H9 (cell line): ENCODE measurements at regions not wholly inside any gene's neighbourhood (a gene's known extent, or its start where the extent isn't known, plus 50 kb on each side); places are given as distances from the start of the nearest gene placed in this dataset.

ENCODE experiments used
- DNase-seq: peaks from one replicate; pipeline ENCODE4 v3.0.0-alpha.2; 2017
- H2AFZ ChIP-seq: one replicate; pipeline ENCODE4 v1.6.1; 2013; ENCODE audit warnings: mild to moderate bottlenecking, low read length, control low read depth, moderate library complexity
- H2AK5ac ChIP-seq: 2 replicates; pipeline ENCODE4 v1.6.1; 2013; ENCODE audit warnings: low read length, control low read depth, mixed read lengths; ENCODE audit not compliant: insufficient read length
- H2BK120ac ChIP-seq: one replicate; pipeline ENCODE4 v1.6.1; 2013; ENCODE audit warnings: low read depth, mild to moderate bottlenecking, low read length, control low read depth, inconsistent platforms; ENCODE audit not compliant: poor library complexity, severe bottlenecking
- H2BK12ac ChIP-seq: 2 replicates; pipeline ENCODE4 v1.6.1; 2013; ENCODE audit warnings: low read length, control low read depth, mixed read lengths, low read depth; ENCODE audit not compliant: insufficient read length
- H2BK15ac ChIP-seq: 2 replicates; pipeline ENCODE4 v1.6.1; 2013; ENCODE audit warnings: low read depth, low read length, control low read depth
- H2BK20ac ChIP-seq: one replicate; pipeline ENCODE4 v1.6.1; 2013; ENCODE audit warnings: low read depth, mild to moderate bottlenecking, low read length, control low read depth, inconsistent platforms; ENCODE audit not compliant: poor library complexity, severe bottlenecking
- H2BK5ac ChIP-seq: 2 replicates; pipeline ENCODE4 v1.6.1; 2013; ENCODE audit warnings: low read length, control low read depth, mixed read lengths; ENCODE audit not compliant: insufficient read length
- H3K14ac ChIP-seq: 2 replicates; pipeline ENCODE4 v1.6.1; 2013; ENCODE audit warnings: low read length, control low read depth; ENCODE audit not compliant: insufficient read depth
- H3K18ac ChIP-seq: 2 replicates; pipeline ENCODE4 v1.6.1; 2013; ENCODE audit warnings: low read depth, mild to moderate bottlenecking, mixed read lengths, low read length, control low read depth; ENCODE audit not compliant: insufficient read length
- H3K23ac ChIP-seq: 2 replicates; pipeline ENCODE4 v1.6.1; 2013; ENCODE audit warnings: low read length, control low read depth, mixed read lengths, low read depth; ENCODE audit not compliant: insufficient read length
- H3K23me2 ChIP-seq: 2 replicates; pipeline ENCODE4 v1.6.1; 2013; ENCODE audit warnings: low read depth, mild to moderate bottlenecking, mixed read lengths, low read length, control low read depth; ENCODE audit not compliant: insufficient read length, poor library complexity, severe bottlenecking
- H3K27ac ChIP-seq: 2 replicates; pipeline ENCODE4 v1.5.1; 2013; ENCODE audit warnings: low read length, control low read depth, mixed read lengths, low read depth; ENCODE audit not compliant: insufficient read length
- H3K27me3 ChIP-seq: 2 replicates; pipeline ENCODE4 v1.6.1; 2013; ENCODE audit warnings: low read length, control low read depth, inconsistent platforms; ENCODE audit not compliant: insufficient read depth
- H3K4ac ChIP-seq: 2 replicates; pipeline ENCODE4 v1.6.1; 2013; ENCODE audit warnings: low read depth, mild to moderate bottlenecking, control low read depth, inconsistent platforms, low read length, moderate library complexity
- H3K4me1 ChIP-seq: 2 replicates; pipeline ENCODE4 v1.6.1; 2013; ENCODE audit warnings: low read length, control low read depth, inconsistent platforms; ENCODE audit not compliant: insufficient read depth
- H3K4me2 ChIP-seq: 2 replicates; pipeline ENCODE4 v1.6.1; 2013; ENCODE audit warnings: low read length, control low read depth, mixed read lengths; ENCODE audit not compliant: insufficient read length, insufficient read depth
- H3K56ac ChIP-seq: 2 replicates; pipeline ENCODE4 v1.6.1; 2013; ENCODE audit warnings: low read depth, mild to moderate bottlenecking, mixed read lengths, low read length, control low read depth; ENCODE audit not compliant: insufficient read length
- H3K79me1 ChIP-seq: 2 replicates; pipeline ENCODE4 v1.6.1; 2013; ENCODE audit warnings: low read depth, mild to moderate bottlenecking, moderate library complexity, low read length, control low read depth, inconsistent platforms; ENCODE audit not compliant: insufficient read depth, poor library complexity, severe bottlenecking
- H3K79me2 ChIP-seq: 2 replicates; pipeline ENCODE4 v1.6.1; 2013; ENCODE audit warnings: low read length, control low read depth, inconsistent platforms; ENCODE audit not compliant: insufficient read depth
- H3K9ac ChIP-seq: 2 replicates; pipeline ENCODE4 v1.6.1; 2013; ENCODE audit warnings: low read length, control low read depth, mixed read lengths; ENCODE audit not compliant: insufficient read length; ENCODE audit errors: extremely low read depth
- H3K9me3 ChIP-seq: one replicate; pipeline ENCODE4 v1.6.1; 2013; ENCODE audit warnings: low read depth, low read length, inconsistent platforms; ENCODE audit not compliant: control insufficient read depth
- H3T11ph ChIP-seq: one replicate; pipeline ENCODE4 v1.6.1; 2013; ENCODE audit warnings: mild to moderate bottlenecking, low read length, control low read depth, inconsistent platforms
- H4K20me1 ChIP-seq: one replicate; pipeline ENCODE4 v1.6.1; 2013; ENCODE audit not compliant: control insufficient read depth, insufficient read length, insufficient read depth
- H4K5ac ChIP-seq: 2 replicates; pipeline ENCODE4 v1.6.1; 2013; ENCODE audit warnings: low read depth, mild to moderate bottlenecking, mixed read lengths, low read length, control low read depth; ENCODE audit not compliant: insufficient read length
- H4K8ac ChIP-seq: replicated peaks from 2 replicates; pipeline ENCODE4 v1.6.1; 2013; ENCODE audit warnings: low read length, control low read depth, mixed read lengths, low read depth; ENCODE audit not compliant: insufficient read length
- H4K91ac ChIP-seq: 2 replicates; pipeline ENCODE4 v1.6.1; 2013; ENCODE audit warnings: low read depth, mild to moderate bottlenecking, moderate library complexity, mixed read lengths, low read length, control low read depth; ENCODE audit not compliant: insufficient read length
- H3K27ac Mint-ChIP-seq, 3 experiments: 2 replicates in 2 of 3; 3 replicates in 1 of 3; pipeline ENCODE4 v1.8.0; 2020 to 2021; ENCODE audit warnings: mixed read lengths in 3 of 3, mild to moderate bottlenecking in 1 of 3, moderate library complexity in 1 of 3
- H3K27me3 Mint-ChIP-seq: 2 replicates; pipeline ENCODE4 v1.8.0; 2021; ENCODE audit warnings: low read depth, mild to moderate bottlenecking, moderate library complexity, mixed read lengths
- H3K36me3 Mint-ChIP-seq, 3 experiments: 2 replicates in 2 of 3; 3 replicates in 1 of 3; pipeline ENCODE4 v1.8.0; 2020 to 2021; ENCODE audit warnings: low read depth in 3 of 3, mixed read lengths in 3 of 3; ENCODE audit not compliant: insufficient read depth in 1 of 3
- H3K4me1 Mint-ChIP-seq, 2 experiments: 2 replicates each; pipeline ENCODE4 v1.8.0; 2020; ENCODE audit warnings: mixed read lengths in 2 of 2
- H3K4me3 Mint-ChIP-seq, 2 experiments: 2 replicates in 1 of 2; 3 replicates in 1 of 2; pipeline ENCODE4 v1.8.0; 2020 to 2021; ENCODE audit warnings: mild to moderate bottlenecking in 2 of 2, mixed read lengths in 2 of 2, moderate library complexity in 1 of 2
- H3K9me3 Mint-ChIP-seq, 2 experiments: 2 replicates in 1 of 2; 3 replicates in 1 of 2; pipeline ENCODE4 v1.8.0; 2020; ENCODE audit warnings: mild to moderate bottlenecking in 2 of 2, mixed read lengths in 2 of 2, moderate library complexity in 1 of 2
- WGBS: extraction: QIAGEN DNeasy Blood & Tissue Kit; methylation state at CpG from one replicate; pipeline ENCODE4 v1.1.7; 2013; ENCODE audit warnings: missing lambda C conversion rate, low lambda C conversion rate, mixed read lengths; ENCODE audit not compliant: insufficient read length; ENCODE audit errors: extremely low coverage; 5-methylcytosine and 5-hydroxymethylcytosine counted together
- TF ChIP-seq, protein P1 (sequence below): fragments of 200-600 bp; sonication (generic); conservative IDR thresholded peaks from 3 replicates; pipeline ENCODE4 v1.8.0; 2021; ENCODE audit warnings: antibody characterized with exemption, mild to moderate bottlenecking

DNA sequence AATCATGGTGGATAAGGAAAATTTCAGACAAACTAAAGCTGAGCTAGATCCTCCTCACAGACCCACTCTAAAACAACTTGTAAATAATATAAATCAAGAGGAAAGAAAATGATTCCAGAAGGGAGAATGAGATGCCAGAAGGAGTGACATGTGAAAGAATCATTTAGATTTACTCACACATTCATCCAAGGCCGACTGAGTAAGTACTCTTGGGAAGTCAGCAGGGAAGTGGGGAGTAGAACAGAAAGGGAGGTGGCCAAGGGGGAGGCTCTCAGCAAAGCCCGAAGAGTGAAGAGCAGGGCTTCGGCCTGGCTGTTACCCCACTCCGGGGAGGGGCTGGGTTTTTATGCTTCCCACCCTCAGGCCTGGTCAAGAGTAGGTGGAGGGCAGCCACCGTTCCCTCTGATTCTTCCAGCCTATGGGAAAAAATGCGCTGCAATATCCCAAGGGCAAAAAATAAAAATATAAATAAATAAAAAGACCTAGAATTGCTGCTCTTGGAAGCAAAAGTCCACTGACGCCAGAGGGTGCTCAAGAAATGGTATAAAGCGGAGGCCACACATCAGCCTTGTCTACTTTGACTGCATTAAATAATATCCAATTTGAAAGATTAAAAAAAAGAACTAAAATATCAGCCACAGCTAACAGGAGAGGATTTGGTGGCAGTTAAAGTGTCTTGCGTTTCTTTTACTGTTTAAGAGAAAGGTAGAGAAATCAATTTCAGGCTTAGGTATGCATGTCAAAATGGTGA is 110.2 kb upstream of the COL5A1 start:
- H2BK120ac ChIP-seq: no peak overlapping the region
- H2AK5ac ChIP-seq: no peak overlapping the region
- H3K4me1 ChIP-seq: no peaks in the 10 kb centered on the region
- no peak overlapping the region for H3K14ac ChIP-seq
- no peak overlapping the region; a peak in 1 of 7 replicates for H3K27ac Mint-ChIP-seq
- H2BK5ac ChIP-seq: no peak overlapping the region
- no CpG with 5 or more reads among the region's 9 CpGs for WGBS
- no peak overlapping the region for H2BK12ac ChIP-seq
- H3K9me3 ChIP-seq: no peaks in the 10 kb centered on the region
- no peak overlapping the region for H3K4ac ChIP-seq
- H3K4me3 Mint-ChIP-seq: no peak overlapping the region
- no peak overlapping the region for H3K9ac ChIP-seq
- no peak for DNase-seq
- H4K91ac ChIP-seq: no peak overlapping the region
- H3T11ph ChIP-seq: no peak overlapping the region
- no peak overlapping the region for H2BK20ac ChIP-seq
- H3K4me2 ChIP-seq: no peak overlapping the region
- H3K27me3 Mint-ChIP-seq: peaks cover 6% of the 10 kb centered on the region
- TF ChIP-seq, protein P1, sequence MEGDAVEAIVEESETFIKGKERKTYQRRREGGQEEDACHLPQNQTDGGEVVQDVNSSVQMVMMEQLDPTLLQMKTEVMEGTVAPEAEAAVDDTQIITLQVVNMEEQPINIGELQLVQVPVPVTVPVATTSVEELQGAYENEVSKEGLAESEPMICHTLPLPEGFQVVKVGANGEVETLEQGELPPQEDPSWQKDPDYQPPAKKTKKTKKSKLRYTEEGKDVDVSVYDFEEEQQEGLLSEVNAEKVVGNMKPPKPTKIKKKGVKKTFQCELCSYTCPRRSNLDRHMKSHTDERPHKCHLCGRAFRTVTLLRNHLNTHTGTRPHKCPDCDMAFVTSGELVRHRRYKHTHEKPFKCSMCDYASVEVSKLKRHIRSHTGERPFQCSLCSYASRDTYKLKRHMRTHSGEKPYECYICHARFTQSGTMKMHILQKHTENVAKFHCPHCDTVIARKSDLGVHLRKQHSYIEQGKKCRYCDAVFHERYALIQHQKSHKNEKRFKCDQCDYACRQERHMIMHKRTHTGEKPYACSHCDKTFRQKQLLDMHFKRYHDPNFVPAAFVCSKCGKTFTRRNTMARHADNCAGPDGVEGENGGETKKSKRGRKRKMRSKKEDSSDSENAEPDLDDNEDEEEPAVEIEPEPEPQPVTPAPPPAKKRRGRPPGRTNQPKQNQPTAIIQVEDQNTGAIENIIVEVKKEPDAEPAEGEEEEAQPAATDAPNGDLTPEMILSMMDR: no peak
- no peak overlapping the region for H4K5ac ChIP-seq
- no peak overlapping the region for H2BK15ac ChIP-seq
- no peak overlapping the region for H3K56ac ChIP-seq
- peaks cover 8 to 12% of the 10 kb centered on the region in 2 experiments for H3K4me1 Mint-ChIP-seq
- H3K9me3 Mint-ChIP-seq: peaks cover 29 to 31% of the 10 kb centered on the region in 2 experiments
- no peaks in the 10 kb centered on the region for H3K27me3 ChIP-seq
- no peak overlapping the region for H3K23ac ChIP-seq
- H2AFZ ChIP-seq: no peak overlapping the region
- H3K79me1 ChIP-seq: no peaks in the 10 kb centered on the region
- no peaks in the 10 kb centered on the region for H3K23me2 ChIP-seq
- H4K20me1 ChIP-seq: no peaks in the 10 kb centered on the region
- H3K27ac ChIP-seq: no peak overlapping the region
- no peaks in the 10 kb centered on the region for H3K79me2 ChIP-seq
- H3K18ac ChIP-seq: no peak overlapping the region
- H3K36me3 Mint-ChIP-seq: peaks cover 4 to 24% (median 10%) of the 10 kb centered on the region in 3 experiments; a peak in 6 of 7 replicates
- H4K8ac ChIP-seq: no peak overlapping the region
